AG04450 (cell line): ENCODE measurements at regions not wholly inside any gene's neighbourhood (a gene's known extent, or its start where the extent isn't known, plus 50 kb on each side); places are given as distances from the start of the nearest gene placed in this dataset.
A peak's percentile ranks its signal among the peaks of the same experiment; 100 is the strongest.

ENCODE experiments used
- CTCF ChIA-PET: fragments of 300-600, 350-600 bp; formaldehyde crosslinking; extraction: SDS; loops from one replicate; lab custom pipeline; 2022; ENCODE audit warnings: antibody characterized with exemption, inconsistent platforms; lab: Charles Lee
- POLR2A ChIA-PET: fragments of 350-600 bp; formaldehyde crosslinking; extraction: SDS; loops from one replicate; lab custom pipeline; 2021; ENCODE audit warnings: antibody characterized with exemption, inconsistent platforms; lab: Yijun Ruan, JAX
- DNase-seq: peaks from one replicate; pipeline ENCODE4 v3.0.0-alpha.2; 2011; ENCODE audit warnings: low read depth, low spot score
- H3K27ac ChIP-seq: one replicate; pipeline ENCODE4 v1.5.1; 2012; ENCODE audit warnings: low read depth, low read length, control low read depth
- H3K27me3 ChIP-seq: one replicate; pipeline ENCODE4 v1.6.0; 2012; ENCODE audit warnings: low read length; ENCODE audit not compliant: control insufficient read depth, insufficient read depth
- H3K4me3 ChIP-seq: 2 replicates; pipeline ENCODE4 v1.5.1; 2011; ENCODE audit warnings: mild to moderate bottlenecking, low read depth, low read length, control low read depth
- H3K9me3 ChIP-seq: 2 replicates; pipeline ENCODE4 v1.5.1; 2012; ENCODE audit warnings: low read length; ENCODE audit not compliant: control insufficient read depth, insufficient read depth
- CTCF ChIP-seq: IDR thresholded peaks from 2 replicates; pipeline ENCODE4 v1.5.1; 2011; ENCODE audit warnings: low read depth, low read length, control low read depth, inconsistent platforms

- no peak for TF ChIP-seq CTCF
- ChIA-PET POLR2A (no interaction called here), CTCF (no interaction called here)
- Histone ChIP-seq H3K4me3 (no peak overlapping the region), H3K27ac (no peak overlapping the region), H3K27me3 (no peaks in the 10 kb centered on the region), H3K9me3 (peaks cover 3% of the 10 kb centered on the region; the same call in 1 of the 2 replicates)
- no peak for DNase-seq
These were observed 305.0 kb downstream of the TDRD15 start for GRCh38 chr2:21428754-21429153.

- ChIA-PET POLR2A (no interaction called here), CTCF (no interaction called here)
- Histone ChIP-seq H3K4me3 (no peak overlapping the region), H3K27ac (no peak overlapping the region), H3K9me3 (peaks cover 3% of the 10 kb centered on the region; the same call in 1 of the 2 replicates), H3K27me3 (no peaks in the 10 kb centered on the region)
- TF ChIP-seq CTCF = no peak
- DNase-seq = no peak
These were observed 306.0 kb downstream of the TDRD15 start for GRCh38 chr2:21429747-21430146.

- no peak overlapping the region for H3K27ac ChIP-seq
- DNase-seq = no peak
- H3K9me3 ChIP-seq = peaks cover 3% of the 10 kb centered on the region; the same call in 1 of the 2 replicates
- no peaks in the 10 kb centered on the region for H3K27me3 ChIP-seq
- TF ChIP-seq CTCF = no peak
- no peak overlapping the region for H3K4me3 ChIP-seq
- ChIA-PET POLR2A (no interaction called here), CTCF (no interaction called here)
These were observed 307.3 kb downstream of the TDRD15 start for GRCh38 chr2:21431078-21431477.

GRCh38 chr2:21438949-21439348 lies 315.2 kb downstream of the TDRD15 start:
- no peak for TF ChIP-seq CTCF
- Histone ChIP-seq H3K27me3 (no peaks in the 10 kb centered on the region), H3K27ac (no peak overlapping the region), H3K9me3 (no peaks in the 10 kb centered on the region), H3K4me3 (no peak overlapping the region)
- peak; percentile 11 for DNase-seq
- POLR2A ChIA-PET = no interaction called here
- CTCF ChIA-PET = no interaction called here

- ChIA-PET CTCF (no interaction called here), POLR2A (no interaction called here)
- H3K9me3 ChIP-seq = no peaks in the 10 kb centered on the region
- no peak overlapping the region for H3K4me3 ChIP-seq
- H3K27me3 ChIP-seq = no peaks in the 10 kb centered on the region
- no peak overlapping the region for H3K27ac ChIP-seq
- no peak for DNase-seq
- no peak for TF ChIP-seq CTCF
These were observed 317.7 kb downstream of the TDRD15 start for GRCh38 chr2:21441442-21441841.
